HepG2 (cell line): ENCODE measurements at regions not wholly inside any gene's neighbourhood (a gene's known extent, or its start where the extent isn't known, plus 50 kb on each side); places are given as distances from the start of the nearest gene placed in this dataset.

Experiments used
- CHCHD3 ChIP-seq: sonication (generic); formaldehyde crosslinking; IDR thresholded peaks from 2 replicates; pipeline ENCODE4 v1.8.0; 2022; ENCODE audit warnings: mild to moderate bottlenecking, missing genetic modification reagents, moderate library complexity
- ETV5 ChIP-seq: IDR thresholded peaks from 2 replicates; pipeline ENCODE4 v1.6.1; 2018; ENCODE audit warnings: missing biosample characterization, missing genetic modification reagents, inconsistent platforms, borderline replicate concordance
- FOSL2 ChIP-seq: sonication (generic); formaldehyde crosslinking; IDR thresholded peaks from 2 replicates; pipeline ENCODE4 v1.4.0; 2020; ENCODE audit warnings: missing genetic modification reagents
- GABPB1 ChIP-seq: IDR thresholded peaks from 2 replicates; pipeline ENCODE4 v1.6.1; 2016; ENCODE audit warnings: mild to moderate bottlenecking, missing genetic modification reagents, moderate library complexity, missing compliant biosample characterization
- HNRNPL ChIP-seq: fragments of 200-400 bp; formaldehyde crosslinking; IDR thresholded peaks from 2 replicates; pipeline ENCODE4 v1.6.1; 2017; ENCODE audit warnings: mild to moderate bottlenecking, low read depth, low read length
- MTA3 ChIP-seq: sonication (generic); formaldehyde crosslinking; IDR thresholded peaks from 2 replicates; pipeline ENCODE4 v1.4.0; 2020; ENCODE audit warnings: missing genetic modification reagents
- SNAPC4 ChIP-seq: sonication (generic); formaldehyde crosslinking; IDR thresholded peaks from 2 replicates; pipeline ENCODE4 v1.4.0; 2020; ENCODE audit warnings: mild to moderate bottlenecking, missing genetic modification reagents
- ZNF512 ChIP-seq: sonication (generic); formaldehyde crosslinking; IDR thresholded peaks from 2 replicates; pipeline ENCODE4 v1.4.0; 2020; ENCODE audit warnings: mild to moderate bottlenecking, missing genetic modification reagents

- TF ChIP-seq SNAPC4 (CRISPR knock-in tag) = no peak
- no peak for TF ChIP-seq CHCHD3 (CRISPR knock-in tag)
- TF ChIP-seq FOSL2 = peak; percentile 85
- no peak for TF ChIP-seq ZNF512 (CRISPR knock-in tag)
- peak; percentile 40; the same call in 1 of the 2 replicates for TF ChIP-seq GABPB1 (CRISPR knock-in tag)
- TF ChIP-seq MTA3 (CRISPR knock-in tag) = no peak
- 0 out of 2 replicates have a peak, but pooled peaks have one; percentile 11 for TF ChIP-seq ETV5 (CRISPR knock-in tag)
- TF ChIP-seq HNRNPL = peak; percentile 93
Measured at GRCh38 chr6:169340395-169340794, 86.7 kb upstream of the THBS2 start (continued).
